ENCODE measurements at regions not wholly inside any gene's neighbourhood (a gene's known extent, or its start where the extent isn't known, plus 50 kb on each side); places are given as distances from the start of the nearest gene placed in this dataset.

- H3F3A ChIP-seq (ENCODE audit: control insufficient read depth, insufficient read depth): peaks cover 7% of the 10 kb centered on the region; the same call in 1 of the 2 replicates
- no peak overlapping the region for H3K4me2 ChIP-seq (ENCODE audit: low read length)
- H3K4me3 ChIP-seq (ENCODE audit: low read length): no peak overlapping the region
- no peak overlapping the region for H3K27ac ChIP-seq (ENCODE audit: low read depth, low read length)
- H3K36me3 ChIP-seq (ENCODE audit: control insufficient read depth, low read length): no peaks in the 10 kb centered on the region
- H3K9me2 ChIP-seq (replicated peaks; ENCODE audit: control insufficient read depth, low read length): no peaks in the 10 kb centered on the region
- H3K27me3 ChIP-seq (ENCODE audit: control insufficient read depth, low read length): peaks cover 25% of the 10 kb centered on the region
- H4K20me1 ChIP-seq (ENCODE audit: control insufficient read depth, insufficient read depth, low read depth, low read length): no peaks in the 10 kb centered on the region
- TF ChIP-seq, protein P1, sequence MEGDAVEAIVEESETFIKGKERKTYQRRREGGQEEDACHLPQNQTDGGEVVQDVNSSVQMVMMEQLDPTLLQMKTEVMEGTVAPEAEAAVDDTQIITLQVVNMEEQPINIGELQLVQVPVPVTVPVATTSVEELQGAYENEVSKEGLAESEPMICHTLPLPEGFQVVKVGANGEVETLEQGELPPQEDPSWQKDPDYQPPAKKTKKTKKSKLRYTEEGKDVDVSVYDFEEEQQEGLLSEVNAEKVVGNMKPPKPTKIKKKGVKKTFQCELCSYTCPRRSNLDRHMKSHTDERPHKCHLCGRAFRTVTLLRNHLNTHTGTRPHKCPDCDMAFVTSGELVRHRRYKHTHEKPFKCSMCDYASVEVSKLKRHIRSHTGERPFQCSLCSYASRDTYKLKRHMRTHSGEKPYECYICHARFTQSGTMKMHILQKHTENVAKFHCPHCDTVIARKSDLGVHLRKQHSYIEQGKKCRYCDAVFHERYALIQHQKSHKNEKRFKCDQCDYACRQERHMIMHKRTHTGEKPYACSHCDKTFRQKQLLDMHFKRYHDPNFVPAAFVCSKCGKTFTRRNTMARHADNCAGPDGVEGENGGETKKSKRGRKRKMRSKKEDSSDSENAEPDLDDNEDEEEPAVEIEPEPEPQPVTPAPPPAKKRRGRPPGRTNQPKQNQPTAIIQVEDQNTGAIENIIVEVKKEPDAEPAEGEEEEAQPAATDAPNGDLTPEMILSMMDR (IDR thresholded peaks at IDR 0.05; ENCODE audit: low read depth, low read length, poor library complexity, severe bottlenecking): no peak
- H3K4me1 ChIP-seq (ENCODE audit: control insufficient read depth, low read length): peaks cover 12% of the 10 kb centered on the region
- H3K79me2 ChIP-seq (ENCODE audit: control insufficient read depth, low read length): no peaks in the 10 kb centered on the region
- peaks cover 39% of the 10 kb centered on the region for H3K9me3 ChIP-seq (ENCODE audit: control insufficient read depth, insufficient read depth, low read length)
Observed at GRCh38 chr5:73384861-73385260, 63.7 kb downstream of the FOXD1 start.

DNA sequence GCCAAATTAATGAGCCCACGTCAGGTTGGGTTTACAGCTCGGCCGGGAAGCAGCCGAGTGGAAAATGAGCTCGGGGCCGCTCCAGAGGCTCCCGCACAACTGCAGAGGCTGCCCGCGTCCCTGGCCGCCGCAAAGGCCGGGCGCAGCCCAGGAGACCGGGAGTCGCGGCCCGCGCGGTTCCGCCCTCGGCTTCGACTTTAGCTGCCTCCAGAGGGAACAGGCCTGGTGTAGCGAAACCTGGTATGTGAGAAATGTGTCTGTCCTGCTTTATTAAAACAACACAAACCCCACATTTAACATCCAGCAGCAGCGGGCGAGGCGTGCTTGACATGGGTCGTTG is 66.2 kb downstream of the FOXD1 start:
- peaks cover 39% of the 10 kb centered on the region for H3K9me3 ChIP-seq (ENCODE audit: control insufficient read depth, insufficient read depth, low read length)
- TF ChIP-seq, protein P1 (IDR thresholded peaks at IDR 0.05; ENCODE audit: low read depth, low read length, poor library complexity, severe bottlenecking): no peak
- no peak for TF ChIP-seq EZH2phosphoT487 (IDR thresholded peaks at IDR 0.05; ENCODE audit: borderline replicate concordance, low read length)
- no peak overlapping the region for H3K27ac ChIP-seq (ENCODE audit: low read depth, low read length)
- H4K20me1 ChIP-seq (ENCODE audit: control insufficient read depth, insufficient read depth, low read depth, low read length): no peaks in the 10 kb centered on the region
- peaks cover 3% of the 10 kb centered on the region for H3K4me1 ChIP-seq (ENCODE audit: control insufficient read depth, low read length)
- H3K36me3 ChIP-seq (ENCODE audit: control insufficient read depth, low read length): no peaks in the 10 kb centered on the region
- no peak overlapping the region for H3K4me3 ChIP-seq (ENCODE audit: low read length)
- no peak overlapping the region for H3K4me2 ChIP-seq (ENCODE audit: low read length)
- no peaks in the 10 kb centered on the region for H3K79me2 ChIP-seq (ENCODE audit: control insufficient read depth, low read length)
- peaks cover 2% of the 10 kb centered on the region; the same call in 1 of the 2 replicates for H3F3A ChIP-seq (ENCODE audit: control insufficient read depth, insufficient read depth)
- H3K27me3 ChIP-seq (ENCODE audit: control insufficient read depth, low read length): peaks cover 20% of the 10 kb centered on the region
- H3K9me2 ChIP-seq (replicated peaks; ENCODE audit: control insufficient read depth, low read length): no peaks in the 10 kb centered on the region

- H3K4me1 ChIP-seq (ENCODE audit: control insufficient read depth, low read length): no peaks in the 10 kb centered on the region
- no peak for TF ChIP-seq EZH2phosphoT487 (IDR thresholded peaks at IDR 0.05; ENCODE audit: borderline replicate concordance, low read length)
- TF ChIP-seq, protein P1 (IDR thresholded peaks at IDR 0.05; ENCODE audit: low read depth, low read length, poor library complexity, severe bottlenecking): no peak
- no peak overlapping the region for H3K27ac ChIP-seq (ENCODE audit: low read depth, low read length)
- H3K9me2 ChIP-seq (replicated peaks; ENCODE audit: control insufficient read depth, low read length): no peaks in the 10 kb centered on the region
- H3F3A ChIP-seq (ENCODE audit: control insufficient read depth, insufficient read depth): no peaks in the 10 kb centered on the region
- H3K36me3 ChIP-seq (ENCODE audit: control insufficient read depth, low read length): no peaks in the 10 kb centered on the region
- no peaks in the 10 kb centered on the region for H3K79me2 ChIP-seq (ENCODE audit: control insufficient read depth, low read length)
- H3K4me3 ChIP-seq (ENCODE audit: low read length): no peak overlapping the region
- peaks cover 39% of the 10 kb centered on the region for H3K9me3 ChIP-seq (ENCODE audit: control insufficient read depth, insufficient read depth, low read length)
- no peaks in the 10 kb centered on the region for H4K20me1 ChIP-seq (ENCODE audit: control insufficient read depth, insufficient read depth, low read depth, low read length)
- H3K4me2 ChIP-seq (ENCODE audit: low read length): no peak overlapping the region
- peaks cover 18% of the 10 kb centered on the region for H3K27me3 ChIP-seq (ENCODE audit: control insufficient read depth, low read length)
Observed at GRCh38 chr5:73381590-73382400, 66.8 kb downstream of the FOXD1 start.
